Endodermal cell (in vitro differentiated cells): ENCODE measurements at regions not wholly inside any gene's neighbourhood (a gene's known extent, or its start where the extent isn't known, plus 50 kb on each side); places are given as distances from the start of the nearest gene placed in this dataset.

Experiments
- DNase-seq: peaks from one replicate; pipeline ENCODE4 v3.0.0-alpha.2; 2017
- H3K27ac ChIP-seq: 2 replicates; pipeline ENCODE4 v1.5.1; 2013; ENCODE audit warnings: mild to moderate bottlenecking, low read depth, low read length, moderate library complexity
- H3K27me3 ChIP-seq: 2 replicates; pipeline ENCODE4 v1.6.1; 2013; ENCODE audit warnings: mild to moderate bottlenecking, low read length, moderate library complexity; ENCODE audit not compliant: insufficient read depth, control insufficient read depth, poor library complexity, severe bottlenecking
- H3K36me3 ChIP-seq: 2 replicates; pipeline ENCODE4 v1.7.0; 2013; ENCODE audit warnings: mild to moderate bottlenecking, low read length, moderate library complexity; ENCODE audit not compliant: control insufficient read depth, insufficient read depth
- H3K4me1 ChIP-seq: one replicate; pipeline ENCODE4 v1.7.0; 2013; ENCODE audit warnings: low read length; ENCODE audit not compliant: control insufficient read depth, insufficient read depth
- H3K4me3 ChIP-seq: 2 replicates; pipeline ENCODE4 v1.5.1; 2013; ENCODE audit warnings: mild to moderate bottlenecking, low read length, moderate library complexity
- H3K9ac ChIP-seq: 2 replicates; pipeline ENCODE4 v1.6.1; 2013; ENCODE audit warnings: mild to moderate bottlenecking, low read length, moderate library complexity; ENCODE audit not compliant: poor library complexity, severe bottlenecking; ENCODE audit errors: extremely low read depth
- H3K9me3 ChIP-seq: 2 replicates; pipeline ENCODE4 v1.6.1; 2013; ENCODE audit warnings: mild to moderate bottlenecking, low read length, moderate library complexity; ENCODE audit not compliant: control insufficient read depth
- H3K27ac Mint-ChIP-seq: 2 replicates; pipeline ENCODE4 v1.8.0; 2020; ENCODE audit warnings: mixed read lengths
- H3K27me3 Mint-ChIP-seq: 2 replicates; pipeline ENCODE4 v1.8.0; 2021; ENCODE audit warnings: mild to moderate bottlenecking, mixed read lengths; ENCODE audit not compliant: insufficient read depth
- H3K36me3 Mint-ChIP-seq: 2 replicates; pipeline ENCODE4 v1.8.0; 2020; ENCODE audit warnings: low read depth, mixed read lengths
- H3K4me1 Mint-ChIP-seq: 2 replicates; pipeline ENCODE4 v1.8.0; 2020; ENCODE audit warnings: mixed read lengths
- H3K4me3 Mint-ChIP-seq: 2 replicates; pipeline ENCODE4 v1.8.0; 2020; ENCODE audit warnings: mild to moderate bottlenecking, moderate library complexity, mixed read lengths
- H3K9me3 Mint-ChIP-seq: 2 replicates; pipeline ENCODE4 v1.8.0; 2020; ENCODE audit warnings: mild to moderate bottlenecking, mixed read lengths
- WGBS, 2 experiments: methylation state at CpG; one replicate each; pipeline versions ENCODE4 v1.1.5 to v1.1.7; 2013; ENCODE audit warnings: missing lambda C conversion rate in 2 of 2, mixed read lengths in 1 of 2; ENCODE audit not compliant: insufficient coverage in 1 of 2, insufficient read length in 1 of 2; 5-methylcytosine and 5-hydroxymethylcytosine counted together
- TF ChIP-seq, protein P1 (sequence below): fragments of 200-600 bp; sonication (generic); conservative IDR thresholded peaks from 2 replicates; pipeline ENCODE4 v1.5.0; 2021; ENCODE audit warnings: antibody characterized with exemption, mild to moderate bottlenecking

- H3K9ac ChIP-seq, result no peak overlapping the region
- H3K9me3 ChIP-seq, result peaks cover 5% of the 10 kb centered on the region
- H3K4me1 ChIP-seq, result no peaks in the 10 kb centered on the region
- Mint-ChIP-seq H3K4me3 (no peak overlapping the region), H3K27ac (no peak overlapping the region), H3K27me3 (peaks cover 8% of the 10 kb centered on the region), H3K4me1 (peaks cover 27% of the 10 kb centered on the region), H3K9me3 (peaks cover 6% of the 10 kb centered on the region), H3K36me3 (no peaks in the 10 kb centered on the region)
- no peak for DNase-seq
- TF ChIP-seq, protein P1, sequence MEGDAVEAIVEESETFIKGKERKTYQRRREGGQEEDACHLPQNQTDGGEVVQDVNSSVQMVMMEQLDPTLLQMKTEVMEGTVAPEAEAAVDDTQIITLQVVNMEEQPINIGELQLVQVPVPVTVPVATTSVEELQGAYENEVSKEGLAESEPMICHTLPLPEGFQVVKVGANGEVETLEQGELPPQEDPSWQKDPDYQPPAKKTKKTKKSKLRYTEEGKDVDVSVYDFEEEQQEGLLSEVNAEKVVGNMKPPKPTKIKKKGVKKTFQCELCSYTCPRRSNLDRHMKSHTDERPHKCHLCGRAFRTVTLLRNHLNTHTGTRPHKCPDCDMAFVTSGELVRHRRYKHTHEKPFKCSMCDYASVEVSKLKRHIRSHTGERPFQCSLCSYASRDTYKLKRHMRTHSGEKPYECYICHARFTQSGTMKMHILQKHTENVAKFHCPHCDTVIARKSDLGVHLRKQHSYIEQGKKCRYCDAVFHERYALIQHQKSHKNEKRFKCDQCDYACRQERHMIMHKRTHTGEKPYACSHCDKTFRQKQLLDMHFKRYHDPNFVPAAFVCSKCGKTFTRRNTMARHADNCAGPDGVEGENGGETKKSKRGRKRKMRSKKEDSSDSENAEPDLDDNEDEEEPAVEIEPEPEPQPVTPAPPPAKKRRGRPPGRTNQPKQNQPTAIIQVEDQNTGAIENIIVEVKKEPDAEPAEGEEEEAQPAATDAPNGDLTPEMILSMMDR, result no peak
- H3K4me3 ChIP-seq, result no peak overlapping the region
- H3K27me3 ChIP-seq, result no peaks in the 10 kb centered on the region
- H3K36me3 ChIP-seq, result no peaks in the 10 kb centered on the region
- 93 to 100% methylated on average over 4 to 5 of the region's 5 CpGs for WGBS, 2 experiments
- no peak overlapping the region for H3K27ac ChIP-seq
Measured at GRCh38 chr10:78263521-78263988, 229.9 kb downstream of the RPS24 start.

DNA sequence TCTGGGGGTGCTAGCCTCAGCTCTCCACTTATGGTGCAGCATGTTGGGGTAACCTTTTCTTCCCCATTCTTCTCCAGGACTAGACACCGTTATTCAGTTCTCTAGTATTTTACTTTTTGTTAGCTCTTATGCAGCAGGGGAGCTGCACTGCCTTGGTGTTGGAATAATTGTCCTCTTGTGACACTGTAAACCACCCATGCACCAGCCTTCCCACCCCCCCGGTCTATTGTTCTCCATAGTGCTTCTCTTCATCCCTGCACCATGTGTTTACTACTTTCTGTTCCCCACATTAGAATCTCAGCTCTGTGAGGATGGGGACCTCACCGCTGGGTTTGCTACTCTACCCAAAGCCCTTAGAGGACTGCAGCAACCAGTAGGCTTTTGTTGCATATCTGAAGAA lies 230.7 kb downstream of the RPS24 start:
- Histone ChIP-seq H3K36me3 (no peaks in the 10 kb centered on the region), H3K9me3 (peaks cover 2% of the 10 kb centered on the region), H3K9ac (no peak overlapping the region), H3K27ac (no peak overlapping the region), H3K27me3 (no peaks in the 10 kb centered on the region), H3K4me1 (no peaks in the 10 kb centered on the region), H3K4me3 (no peak overlapping the region)
- H3K36me3 Mint-ChIP-seq, result no peaks in the 10 kb centered on the region
- H3K27me3 Mint-ChIP-seq, result peaks cover 8% of the 10 kb centered on the region
- TF ChIP-seq, protein P1, result no peak
- no peak overlapping the region for H3K4me3 Mint-ChIP-seq
- WGBS, 2 experiments, result 93 to 100% methylated on average over 2 to 3 of the region's 3 CpGs
- H3K4me1 Mint-ChIP-seq, result peaks cover 27% of the 10 kb centered on the region
- H3K27ac Mint-ChIP-seq, result no peak overlapping the region
- DNase-seq, result no peak
- peaks cover 6% of the 10 kb centered on the region for H3K9me3 Mint-ChIP-seq

DNA sequence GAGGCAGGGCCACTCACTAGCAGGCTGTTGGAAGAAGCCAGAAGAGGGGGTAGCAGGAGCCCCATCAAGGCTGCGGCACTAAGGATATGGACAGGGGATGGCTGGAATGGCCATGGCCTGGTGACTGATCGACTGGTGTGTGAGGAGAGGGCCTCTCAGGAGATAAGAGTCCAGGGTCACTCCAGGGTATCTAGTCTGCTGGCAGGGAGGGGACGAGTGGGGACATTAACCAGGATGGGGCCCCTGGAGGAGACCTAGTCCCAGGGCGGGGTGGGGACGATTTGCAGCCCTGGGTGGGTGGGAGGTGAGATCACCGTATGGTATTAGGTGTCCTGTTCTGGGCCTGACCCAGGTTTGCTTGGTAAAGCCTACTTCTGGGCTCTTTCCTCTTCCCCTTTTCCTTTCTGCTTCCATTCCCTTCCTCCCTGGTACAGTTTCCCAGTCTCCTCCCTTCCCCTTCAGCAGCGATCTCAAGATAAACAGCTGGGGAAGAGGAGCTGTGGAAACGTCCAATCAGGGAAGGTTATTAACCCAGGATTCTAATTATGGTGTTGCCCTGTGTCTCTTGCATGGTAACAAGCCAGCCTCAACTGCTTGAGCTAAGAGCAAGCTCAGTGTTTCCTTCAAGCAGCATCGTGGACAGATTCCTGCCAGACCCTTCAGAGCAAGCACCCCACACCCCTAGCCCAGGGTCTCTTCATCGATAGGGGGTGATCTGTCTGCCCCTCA lies 233.2 kb downstream of the RPS24 start:
- Mint-ChIP-seq H3K9me3 (peaks cover 6% of the 10 kb centered on the region), H3K27ac (no peak overlapping the region), H3K4me1 (peaks cover 3% of the 10 kb centered on the region), H3K4me3 (no peak overlapping the region), H3K27me3 (peaks cover 9% of the 10 kb centered on the region), H3K36me3 (no peaks in the 10 kb centered on the region)
- H3K9me3 ChIP-seq, result no peaks in the 10 kb centered on the region
- H3K4me3 ChIP-seq, result no peak overlapping the region
- H3K27ac ChIP-seq, result no peak overlapping the region
- no peaks in the 10 kb centered on the region for H3K4me1 ChIP-seq
- no peak overlapping the region for H3K9ac ChIP-seq
- WGBS, 2 experiments, result 80 to 88% methylated on average over 2 to 9 of the region's 10 CpGs
- no peaks in the 10 kb centered on the region for H3K27me3 ChIP-seq
- TF ChIP-seq, protein P1, result no peak
- no peaks in the 10 kb centered on the region for H3K36me3 ChIP-seq
- DNase-seq, result no peak
